H1 (cell line): ENCODE measurements at regions not wholly inside any gene's neighbourhood (a gene's known extent, or its start where the extent isn't known, plus 50 kb on each side); places are given as distances from the start of the nearest gene placed in this dataset.

Experiments used
- CTCF ChIA-PET: fragments of 300-600 bp; sonication (Branson Sonifier 250); formaldehyde crosslinking; loops from one replicate; lab custom pipeline; 2021; ENCODE audit not compliant: partially characterized antibody; lab: Charles Lee
- POLR2A ChIA-PET: fragments of 300-600 bp; sonication (Branson Sonifier 250); formaldehyde crosslinking; loops from one replicate; lab custom pipeline; 2021; ENCODE audit warnings: inconsistent platforms; ENCODE audit not compliant: partially characterized antibody; lab: Charles Lee
- DNase-seq, 2 experiments: peaks; one replicate each; pipeline versions ENCODE4 v3.0.0 to v3.0.0-alpha.2; 2010 to 2022; ENCODE audit warnings: low spot score in 2 of 2, low read depth in 1 of 2, mixed read lengths in 1 of 2
- FAIRE-seq: peaks from 2 replicates; lab custom pipeline; 2011; peaks lifted over from hg19 to GRCh38; lab: Jason Lieb, UNC
- H2AFZ ChIP-seq: 2 replicates; pipeline ENCODE4 v1.8.1; 2012; ENCODE audit warnings: low read length, inconsistent platforms
- H2AK5ac ChIP-seq: 2 replicates; pipeline ENCODE4 v1.6.1; 2013; ENCODE audit warnings: low read depth, low read length
- H2BK120ac ChIP-seq: replicated peaks from 2 replicates; pipeline ENCODE3; 2013; ENCODE audit warnings: low read depth, low read length, inconsistent platforms
- H2BK12ac ChIP-seq: 2 replicates; pipeline ENCODE4 v1.6.1; 2013; ENCODE audit warnings: low read depth, low read length
- H2BK15ac ChIP-seq: 2 replicates; pipeline ENCODE4 v1.6.1; 2013; ENCODE audit warnings: low read length
- H2BK20ac ChIP-seq: 2 replicates; pipeline ENCODE4 v1.6.1; 2013; ENCODE audit warnings: low read length
- H2BK5ac ChIP-seq: 2 replicates; pipeline ENCODE4 v1.6.1; 2013; ENCODE audit warnings: low read depth, low read length
- H3K14ac ChIP-seq: 2 replicates; pipeline ENCODE4 v1.6.1; 2013; ENCODE audit warnings: inconsistent platforms; ENCODE audit not compliant: insufficient read length
- H3K18ac ChIP-seq: 2 replicates; pipeline ENCODE4 v1.6.1; 2013; ENCODE audit warnings: low read length; ENCODE audit errors: extremely low read depth
- H3K23ac ChIP-seq: 2 replicates; pipeline ENCODE4 v1.6.1; 2013; ENCODE audit warnings: inconsistent platforms; ENCODE audit not compliant: insufficient read length
- H3K23me2 ChIP-seq: 2 replicates; pipeline ENCODE4 v1.6.1; 2013; ENCODE audit warnings: low read depth, low read length
- H3K27ac ChIP-seq: 2 replicates; pipeline ENCODE4 v1.6.1; 2011; ENCODE audit warnings: low read depth, low read length, inconsistent platforms
- H3K27me3 ChIP-seq, 4 experiments: replicated peaks in 1 of 4; 1 replicate in 1 of 4; 2 replicates in 3 of 4; pipeline versions ENCODE4 v1.6.1 to v1.8.1; 2011 to 2013; ENCODE audit warnings: low read length in 3 of 4, mild to moderate bottlenecking in 3 of 4, inconsistent platforms in 2 of 4, mixed read lengths in 2 of 4, moderate library complexity in 1 of 4; ENCODE audit not compliant: control insufficient read depth in 3 of 4, insufficient read depth in 3 of 4; ENCODE audit errors: extremely low read depth in 1 of 4
- H3K36me3 ChIP-seq, 4 experiments: 2 replicates each; pipeline versions ENCODE4 v1.6.1 to v1.8.1; 2011 to 2013; ENCODE audit warnings: mild to moderate bottlenecking in 4 of 4, low read length in 3 of 4, moderate library complexity in 2 of 4, control low read depth in 1 of 4, inconsistent platforms in 1 of 4; ENCODE audit not compliant: insufficient read depth in 4 of 4, control insufficient read depth in 2 of 4
- H3K4ac ChIP-seq: replicated peaks from 2 replicates; pipeline ENCODE3; 2013; ENCODE audit warnings: low read length, low read depth, mixed read lengths, inconsistent platforms; ENCODE audit not compliant: insufficient read length
- H3K4me1 ChIP-seq, 4 experiments: replicated peaks in 1 of 4; 1 replicate in 1 of 4; 2 replicates in 3 of 4; pipeline versions ENCODE4 v1.6.1 to v1.8.1; 2011 to 2013; ENCODE audit warnings: low read length in 3 of 4, inconsistent platforms in 2 of 4, mixed read lengths in 1 of 4; ENCODE audit not compliant: insufficient read depth in 4 of 4, control insufficient read depth in 3 of 4
- H3K4me2 ChIP-seq, 2 experiments: 2 replicates each; pipeline versions ENCODE4 v1.6.1 to v1.8.1; 2011 to 2013; ENCODE audit warnings: low read depth in 2 of 2, low read length in 2 of 2, control low read depth in 1 of 2, inconsistent platforms in 1 of 2, mild to moderate bottlenecking in 1 of 2; ENCODE audit not compliant: insufficient read depth in 1 of 2
- H3K4me3 ChIP-seq, 4 experiments: fragments of 200-600, 300-600 bp in 1 of 4; sonication (generic), shearing (Covaris generic), sonication (Bioruptor Twin) in 1 of 4; 2 replicates each; pipeline versions ENCODE4 v1.5.1 to v1.8.1; 2011 to 2016; ENCODE audit warnings: low read length in 4 of 4, low read depth in 3 of 4, control low read depth in 2 of 4, inconsistent platforms in 2 of 4, mild to moderate bottlenecking in 2 of 4, mixed read lengths in 1 of 4, moderate library complexity in 1 of 4; ENCODE audit not compliant: insufficient read depth in 2 of 4; ENCODE audit errors: extremely low read depth in 1 of 4
- H3K56ac ChIP-seq: replicated peaks from 2 replicates; pipeline ENCODE3; 2013; ENCODE audit warnings: low read depth, mild to moderate bottlenecking, mixed read lengths, low read length, inconsistent platforms; ENCODE audit not compliant: insufficient read length
- H3K79me1 ChIP-seq: 2 replicates; pipeline ENCODE4 v1.6.1; 2013; ENCODE audit warnings: low read depth, low read length, control low read depth
- H3K79me2 ChIP-seq, 2 experiments: 2 replicates each; pipeline versions ENCODE4 v1.6.1 to v1.8.1; 2012 to 2013; ENCODE audit warnings: low read length in 2 of 2, mild to moderate bottlenecking in 2 of 2, inconsistent platforms in 1 of 2; ENCODE audit not compliant: insufficient read depth in 2 of 2, control insufficient read depth in 1 of 2
- H3K9ac ChIP-seq, 4 experiments: replicated peaks in 1 of 4; 1 replicate in 1 of 4; 2 replicates in 3 of 4; pipeline versions ENCODE4 v1.6.1 to v1.8.1; 2011 to 2013; ENCODE audit warnings: low read depth in 3 of 4, low read length in 3 of 4, control low read depth in 2 of 4, mild to moderate bottlenecking in 2 of 4, moderate library complexity in 2 of 4, inconsistent platforms in 1 of 4; ENCODE audit errors: extremely low read depth in 1 of 4
- H3K9me3 ChIP-seq, 2 experiments: 2 replicates each; pipeline versions ENCODE4 v1.6.1 to v1.8.1; 2012 to 2013; ENCODE audit warnings: mild to moderate bottlenecking in 2 of 2, moderate library complexity in 2 of 2, control low read depth in 1 of 2, inconsistent platforms in 1 of 2, low read depth in 1 of 2, low read length in 1 of 2, mixed read lengths in 1 of 2; ENCODE audit not compliant: insufficient read depth in 2 of 2
- H4K20me1 ChIP-seq, 2 experiments: replicated peaks in 1 of 2; 2 replicates each; pipeline versions ENCODE3 to v1.8.1; 2011 to 2013; ENCODE audit warnings: inconsistent platforms in 2 of 2, low read length in 2 of 2, mild to moderate bottlenecking in 1 of 2; ENCODE audit not compliant: insufficient read depth in 2 of 2, control insufficient read depth in 1 of 2
- H4K5ac ChIP-seq: 2 replicates; pipeline ENCODE4 v1.6.1; 2013; ENCODE audit warnings: low read length, low read depth, mixed read lengths, inconsistent platforms; ENCODE audit not compliant: insufficient read length
- H4K8ac ChIP-seq: 2 replicates; pipeline ENCODE4 v1.8.0; 2013; ENCODE audit warnings: mild to moderate bottlenecking, moderate library complexity, low read length, inconsistent platforms; ENCODE audit not compliant: insufficient read depth; ENCODE audit errors: extremely low read depth
- H4K91ac ChIP-seq: replicated peaks from 2 replicates; pipeline ENCODE3; 2013; ENCODE audit warnings: low read length, mixed read lengths, inconsistent platforms; ENCODE audit not compliant: insufficient read length
- HDAC2 ChIP-seq, 2 experiments: fragments of 300-600 bp in 1 of 2; sonication (generic) in 1 of 2; IDR thresholded peaks; 2 replicates each; pipeline ENCODE4 v1.6.1; 2011 to 2012; ENCODE audit warnings: low read depth in 2 of 2, low read length in 2 of 2, mild to moderate bottlenecking in 2 of 2, moderate library complexity in 2 of 2, borderline replicate concordance in 1 of 2, inconsistent platforms in 1 of 2
- SP4 ChIP-seq: IDR thresholded peaks from 2 replicates; pipeline ENCODE4 v1.6.1; 2012; ENCODE audit warnings: low read length, inconsistent platforms
- TEAD4 ChIP-seq: IDR thresholded peaks from 2 replicates; pipeline ENCODE4 v1.6.1; 2012; ENCODE audit warnings: low read depth, low read length, inconsistent platforms, mixed read lengths
- WGBS, 2 experiments: shearing (Covaris generic) in 1 of 2; methylation state at CpG; one replicate each; pipeline versions ENCODE4 v1.1.6 to v1.1.7; 2013 to 2015; ENCODE audit warnings: low lambda C conversion rate in 2 of 2, mixed read lengths in 2 of 2, inconsistent platforms in 1 of 2, low coverage in 1 of 2, missing lambda C conversion rate in 1 of 2; ENCODE audit not compliant: insufficient replicate concordance in 2 of 2, insufficient coverage in 1 of 2, insufficient read length in 1 of 2; ENCODE audit errors: extremely low coverage in 1 of 2, missing lambda C conversion rate in 1 of 2; 5-methylcytosine and 5-hydroxymethylcytosine counted together
- TF ChIP-seq, protein P1 (sequence below): IDR thresholded peaks from 2 replicates; pipeline ENCODE4 v1.6.1; 2012; ENCODE audit warnings: inconsistent platforms

DNA sequence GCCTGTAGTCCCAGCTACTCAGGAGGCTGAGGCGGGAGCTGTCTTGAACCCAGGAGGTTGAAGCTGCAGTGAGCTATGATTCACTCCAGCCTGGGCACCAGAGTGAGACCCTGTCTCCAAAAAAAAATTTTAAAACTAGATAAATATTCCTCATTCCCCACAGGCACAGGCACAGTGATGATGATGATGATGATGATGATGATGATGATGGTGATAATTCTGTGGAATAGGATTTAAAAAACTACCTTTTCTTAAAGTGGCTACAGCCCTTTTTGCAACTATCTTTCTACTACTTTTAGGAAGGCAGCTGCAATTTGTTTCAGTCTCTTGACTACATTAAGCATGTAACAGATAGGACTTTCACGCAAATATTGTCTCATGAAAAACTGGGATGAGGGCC is 76.6 kb upstream of the SCAF8 start:
- Histone ChIP-seq H2AFZ (no peak overlapping the region), H3K4me2 (no peak overlapping the region), H3K9me3 (no peaks in the 10 kb centered on the region), H3K4me1 (no peaks in the 10 kb centered on the region), H3K79me1 (no peaks in the 10 kb centered on the region), H2AK5ac (no peak overlapping the region), H3K23ac (no peak overlapping the region), H3K23me2 (no peaks in the 10 kb centered on the region), H3K4ac (no peak overlapping the region), H3K27ac (no peak overlapping the region), H2BK20ac (no peak overlapping the region), H3K56ac (no peak overlapping the region), H3K9ac (no peak overlapping the region), H3K79me2 (no peaks in the 10 kb centered on the region), H3K14ac (no peak overlapping the region), H4K20me1 (no peaks in the 10 kb centered on the region), H2BK5ac (no peak overlapping the region), H3K18ac (no peak overlapping the region), H4K91ac (no peak overlapping the region), H4K5ac (no peak overlapping the region), H2BK15ac (no peak overlapping the region), H3K4me3 (no peak overlapping the region), H3K27me3 (no peaks in the 10 kb centered on the region), H4K8ac (no peak overlapping the region), H2BK12ac (no peak overlapping the region), H3K36me3 (no peaks in the 10 kb centered on the region), H2BK120ac (no peak overlapping the region)
- POLR2A ChIA-PET: no interaction called here
- DNase-seq: no peak
- 88% methylated on average over 2 of the region's 2 CpGs; no CpG with 5 or more reads in 1 of the 2 experiments for WGBS, 2 experiments
- FAIRE-seq: no peak
- CTCF ChIA-PET: no interaction called here
- TF ChIP-seq TEAD4: no peak
- TF ChIP-seq, protein P1, sequence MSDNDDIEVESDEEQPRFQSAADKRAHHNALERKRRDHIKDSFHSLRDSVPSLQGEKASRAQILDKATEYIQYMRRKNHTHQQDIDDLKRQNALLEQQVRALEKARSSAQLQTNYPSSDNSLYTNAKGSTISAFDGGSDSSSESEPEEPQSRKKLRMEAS: no peak
- TF ChIP-seq SP4: no peak
- no peak for TF ChIP-seq HDAC2 (IDR thresholded peaks at IDR 0.05; ENCODE audit: borderline replicate concordance in 1 of 2, low read depth in 2 of 2, low read length in 2 of 2)
